ENCODE measurements at regions not wholly inside any gene's neighbourhood (a gene's known extent, or its start where the extent isn't known, plus 50 kb on each side); places are given as distances from the start of the nearest gene placed in this dataset.

DNA sequence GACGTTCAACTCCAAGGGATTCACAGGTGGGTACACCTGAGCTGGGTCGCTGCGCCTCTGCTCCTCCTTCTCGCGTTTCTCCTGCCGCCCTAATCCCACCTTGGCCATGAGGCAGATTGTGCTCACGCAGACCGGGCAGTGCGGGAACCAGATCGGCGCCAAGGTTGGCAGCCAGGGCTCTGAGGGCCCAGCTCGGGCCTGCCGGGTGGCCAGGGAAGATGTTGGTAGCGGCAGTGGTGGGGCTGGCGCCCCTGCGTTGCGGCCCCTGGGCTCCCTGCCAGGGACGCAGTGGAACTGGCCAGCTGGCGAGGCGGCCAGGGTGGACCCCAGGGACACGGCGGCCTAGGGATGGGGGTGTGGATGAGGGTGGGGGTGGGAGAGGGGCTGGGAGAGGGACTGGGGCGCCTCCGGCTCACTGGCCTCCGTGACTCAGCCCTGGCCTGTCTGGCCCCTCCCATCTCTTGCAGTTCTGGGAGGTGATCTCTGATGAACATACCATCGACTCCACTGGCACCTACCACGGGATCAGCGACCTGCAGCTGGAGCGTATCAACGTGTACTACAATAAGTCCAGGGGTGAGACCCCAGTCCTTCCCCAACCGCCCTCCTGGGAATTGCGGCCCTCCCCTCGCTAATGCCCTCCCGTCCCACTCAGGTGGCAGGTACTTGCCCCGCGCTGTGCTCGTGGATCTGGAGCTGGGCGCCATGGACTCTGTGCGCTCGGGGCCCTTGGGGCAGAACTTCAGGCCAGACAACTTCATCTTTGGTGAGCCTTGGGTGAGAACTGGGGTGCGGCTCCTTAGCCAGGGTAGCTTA lies 114.9 kb upstream of the ALG10B start:
- no peak overlapping the region for H3K27ac ChIP-seq (ENCODE audit: low read depth, low read length)
- H3K36me3 ChIP-seq (ENCODE audit: control insufficient read depth in 2 of 4, insufficient read depth in 4 of 4, low read length in 3 of 4): no peaks in the 10 kb centered on the region; a peak in 1 of 8 replicates
- no peak for FAIRE-seq
- H3K4ac ChIP-seq (replicated peaks; ENCODE audit: insufficient read length, low read depth, low read length): no peak overlapping the region
- H2BK12ac ChIP-seq (ENCODE audit: low read depth, low read length): no peak overlapping the region
- H3K14ac ChIP-seq (ENCODE audit: insufficient read length): no peak overlapping the region
- H3K4me2 ChIP-seq (ENCODE audit: insufficient read depth in 1 of 2, low read depth in 2 of 2, low read length in 2 of 2): no peak overlapping the region
- no peak overlapping the region for H2BK15ac ChIP-seq (ENCODE audit: low read length)
- H2AK5ac ChIP-seq (ENCODE audit: low read depth, low read length): no peak overlapping the region
- 96% methylated on average over 25 of the region's 41 CpGs; no CpG with 5 or more reads in 1 of the 2 experiments for WGBS, 2 experiments (ENCODE audit: extremely low coverage in 1 of 2, insufficient coverage in 1 of 2, insufficient read length in 1 of 2, insufficient replicate concordance in 2 of 2, low coverage in 1 of 2, low lambda C conversion rate in 2 of 2, missing lambda C conversion rate in 1 of 2)
- no peak overlapping the region for H4K91ac ChIP-seq (replicated peaks; ENCODE audit: insufficient read length, low read length)
- H2BK120ac ChIP-seq (replicated peaks; ENCODE audit: low read depth, low read length): no peak overlapping the region
- H3K23ac ChIP-seq (ENCODE audit: insufficient read length): no peak overlapping the region
- no peak overlapping the region for H2BK5ac ChIP-seq (ENCODE audit: low read depth, low read length)
- no peaks in the 10 kb centered on the region for H3K79me1 ChIP-seq (ENCODE audit: low read depth, low read length)
- no peak overlapping the region for H3K4me3 ChIP-seq (ENCODE audit: extremely low read depth in 1 of 4, insufficient read depth in 2 of 4, low read depth in 3 of 4, low read length in 4 of 4)
- H3K56ac ChIP-seq (replicated peaks; ENCODE audit: insufficient read length, low read depth, low read length): no peak overlapping the region
- H2BK20ac ChIP-seq (ENCODE audit: low read length): no peak overlapping the region
- no peaks in the 10 kb centered on the region for H3K79me2 ChIP-seq (ENCODE audit: control insufficient read depth in 1 of 2, insufficient read depth in 2 of 2, low read length in 2 of 2)
- no peaks in the 10 kb centered on the region for H3K23me2 ChIP-seq (ENCODE audit: low read depth, low read length)
- ChIA-PET POLR2A (ENCODE audit: partially characterized antibody) (no interaction called here), CTCF (ENCODE audit: partially characterized antibody) (no interaction called here)
- no peak overlapping the region for H4K8ac ChIP-seq (ENCODE audit: extremely low read depth, insufficient read depth, low read length)
- H3K27me3 ChIP-seq (replicated peaks in 1 of 4; ENCODE audit: control insufficient read depth in 3 of 4, extremely low read depth in 1 of 4, insufficient read depth in 3 of 4, low read length in 3 of 4): no peaks in the 10 kb centered on the region
- peaks cover 60 to 88% of the 10 kb centered on the region in 2 experiments for H3K9me3 ChIP-seq (ENCODE audit: insufficient read depth in 2 of 2, low read depth in 1 of 2, low read length in 1 of 2)
- no peak for DNase-seq (ENCODE audit: low read depth in 1 of 2, low spot score in 2 of 2)
- H4K5ac ChIP-seq (ENCODE audit: insufficient read length, low read depth, low read length): no peak overlapping the region
- no peak overlapping the region for H3K9ac ChIP-seq (replicated peaks in 1 of 4; ENCODE audit: extremely low read depth in 1 of 4, low read depth in 3 of 4, low read length in 3 of 4)
- H4K20me1 ChIP-seq (replicated peaks in 1 of 2; ENCODE audit: control insufficient read depth in 1 of 2, insufficient read depth in 2 of 2, low read length in 2 of 2): no peaks in the 10 kb centered on the region
- no peaks in the 10 kb centered on the region for H3K4me1 ChIP-seq (replicated peaks in 1 of 4; ENCODE audit: control insufficient read depth in 3 of 4, insufficient read depth in 4 of 4, low read length in 3 of 4)
- TF ChIP-seq EP300 (IDR thresholded peaks at IDR 0.05; ENCODE audit: borderline replicate concordance in 1 of 2, low read depth in 2 of 2, low read length in 2 of 2): no peak
- TF ChIP-seq YY1 (IDR thresholded peaks at IDR 0.05; ENCODE audit: low read depth, low read length): no peak
- TF ChIP-seq PHF8 (conservative IDR thresholded peaks at IDR 0.05; ENCODE audit: low read depth, low read length): no peak
- no peak for TF ChIP-seq POLR2AphosphoS5 (IDR thresholded peaks at IDR 0.05; ENCODE audit: low read depth, low read length)
- no peak for TF ChIP-seq GABPA (IDR thresholded peaks at IDR 0.05; ENCODE audit: borderline replicate concordance, insufficient read depth, low read length)
- H2AFZ ChIP-seq (ENCODE audit: low read length): no peak overlapping the region
- no peak overlapping the region for H3K18ac ChIP-seq (ENCODE audit: extremely low read depth, low read length)
